Cardiac muscle cell (in vitro differentiated cells and primary cell): ENCODE measurements at regions not wholly inside any gene's neighbourhood (a gene's known extent, or its start where the extent isn't known, plus 50 kb on each side); places are given as distances from the start of the nearest gene placed in this dataset.

Experiments
- DNase-seq, 2 donors: peaks; one replicate each; pipeline versions ENCODE4 v3.0.0 to v3.0.0-alpha.2; 2010 to 2017; ENCODE audit warnings: low read depth in 1 of 2, low spot score in 1 of 2
- H3K27ac ChIP-seq: fragments of 200-600 bp; sonication (generic); 2 replicates; pipeline ENCODE4 v1.5.1; 2016
- H3K27me3 ChIP-seq: fragments of 200-600 bp; sonication (generic); 2 replicates; pipeline ENCODE4 v1.6.0; 2016; ENCODE audit warnings: control low read depth
- H3K36me3 ChIP-seq: fragments of 200-600 bp; sonication (generic); 2 replicates; pipeline ENCODE4 v1.5.1; 2016; ENCODE audit warnings: control low read depth
- H3K4me1 ChIP-seq: fragments of 200-600 bp; sonication (generic); 2 replicates; pipeline ENCODE4 v1.8.1; 2017; ENCODE audit warnings: low read depth, mild to moderate bottlenecking, mixed run types
- H3K4me3 ChIP-seq: fragments of 200-600 bp; sonication (generic); 2 replicates; pipeline ENCODE4 v1.5.1; 2016; ENCODE audit warnings: mild to moderate bottlenecking
- H3K9me3 ChIP-seq: fragments of 200-600 bp; sonication (generic); 2 replicates; pipeline ENCODE4 v1.5.1; 2017; ENCODE audit warnings: low read depth, mild to moderate bottlenecking, control low read depth
- CTCF ChIP-seq: IDR thresholded peaks from 2 replicates; pipeline ENCODE4 v1.5.1; 2012; ENCODE audit warnings: low read depth, mild to moderate bottlenecking, low read length

GRCh38 chr5:174664180-174664850, 60.1 kb upstream of the MSX2 start:
- no peaks in the 10 kb centered on the region for H3K36me3 ChIP-seq
- DNase-seq: no peak
- H3K9me3 ChIP-seq: no peaks in the 10 kb centered on the region
- no peaks in the 10 kb centered on the region for H3K4me1 ChIP-seq
- no peak overlapping the region for H3K27ac ChIP-seq
- no peaks in the 10 kb centered on the region for H3K27me3 ChIP-seq
- TF ChIP-seq CTCF: no peak
- H3K4me3 ChIP-seq: no peak overlapping the region

GRCh38 chr5:174665347-174665746, 59.0 kb upstream of the MSX2 start:
- no peak overlapping the region for H3K27ac ChIP-seq
- no peak for TF ChIP-seq CTCF
- H3K27me3 ChIP-seq: no peaks in the 10 kb centered on the region
- no peaks in the 10 kb centered on the region for H3K9me3 ChIP-seq
- no peak overlapping the region for H3K4me3 ChIP-seq
- H3K4me1 ChIP-seq: no peaks in the 10 kb centered on the region
- H3K36me3 ChIP-seq: no peaks in the 10 kb centered on the region
- no peak for DNase-seq

DNA sequence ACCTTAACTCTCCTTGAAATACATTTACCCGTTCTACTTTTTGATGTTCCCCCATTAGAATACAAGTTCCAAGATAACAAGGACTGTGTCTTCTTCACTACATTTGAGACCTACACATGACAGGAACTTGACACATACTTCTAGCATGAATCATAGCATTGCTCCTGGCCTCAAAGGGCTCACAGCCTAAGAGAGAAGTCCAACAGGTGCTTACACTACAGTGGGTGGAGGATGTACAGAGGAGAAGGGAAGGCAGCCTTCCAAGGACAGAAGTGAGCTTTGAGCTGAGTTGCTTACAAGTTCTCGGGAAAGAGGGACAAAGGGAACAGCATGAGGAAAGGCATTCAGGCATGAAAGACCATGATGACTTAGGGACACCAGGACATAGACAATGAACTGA, 56.9 kb upstream of the MSX2 start:
- no peak overlapping the region for H3K4me3 ChIP-seq
- no peak overlapping the region for H3K27ac ChIP-seq
- H3K4me1 ChIP-seq: no peaks in the 10 kb centered on the region
- DNase-seq: no peak
- no peaks in the 10 kb centered on the region for H3K9me3 ChIP-seq
- no peaks in the 10 kb centered on the region for H3K27me3 ChIP-seq
- H3K36me3 ChIP-seq: no peaks in the 10 kb centered on the region
- no peak for TF ChIP-seq CTCF

DNA sequence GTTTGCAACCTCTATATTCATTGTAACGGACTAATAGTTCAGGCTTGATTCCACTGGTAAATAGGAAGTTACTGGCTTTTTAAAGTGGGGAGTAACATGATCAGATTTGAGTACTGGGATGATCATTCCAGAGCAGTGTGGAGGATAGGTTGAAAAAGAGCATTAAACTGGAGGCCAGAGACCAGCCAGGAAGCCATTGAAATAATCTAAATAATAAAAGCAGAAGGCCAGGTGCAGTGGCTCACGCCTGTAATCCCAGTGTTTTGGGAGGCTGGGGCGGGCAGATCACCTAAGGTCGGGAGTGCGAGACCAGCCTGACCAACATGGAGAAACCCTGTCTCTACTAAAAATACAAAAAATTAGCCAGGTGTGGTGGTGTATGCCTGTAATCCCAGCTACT, 56.0 kb upstream of the MSX2 start:
- DNase-seq: no peak
- Histone ChIP-seq H3K27me3 (no peaks in the 10 kb centered on the region), H3K27ac (no peak overlapping the region), H3K4me3 (no peak overlapping the region), H3K4me1 (no peaks in the 10 kb centered on the region), H3K36me3 (no peaks in the 10 kb centered on the region), H3K9me3 (no peaks in the 10 kb centered on the region)
- TF ChIP-seq CTCF: no peak
